Neural progenitor cell (in vitro differentiated cells): ENCODE measurements at regions not wholly inside any gene's neighbourhood (a gene's known extent, or its start where the extent isn't known, plus 50 kb on each side); places are given as distances from the start of the nearest gene placed in this dataset.

Experiments used
- DNase-seq: peaks from one replicate; pipeline ENCODE4 v3.0.0-alpha.2; 2016; ENCODE audit warnings: low spot score
- H2AFZ ChIP-seq: fragments of 200-600 bp; sonication (generic); replicated peaks from 2 replicates; pipeline ENCODE4 v1.6.1; 2016; ENCODE audit warnings: antibody characterized with exemption
- H3F3A ChIP-seq: fragments of 200-600 bp; sonication (generic); 2 replicates; pipeline ENCODE4 v1.6.1; 2016; ENCODE audit warnings: antibody characterized with exemption, low read depth
- H3K27ac ChIP-seq: fragments of 200-600 bp; sonication (generic); 2 replicates; pipeline ENCODE4 v1.5.1; 2016; ENCODE audit warnings: mild to moderate bottlenecking
- H3K27me3 ChIP-seq: fragments of 200-600 bp; sonication (generic); 2 replicates; pipeline ENCODE4 v1.6.1; 2016; ENCODE audit warnings: mild to moderate bottlenecking, moderate library complexity
- H3K36me3 ChIP-seq: fragments of 200-600 bp; sonication (generic); 2 replicates; pipeline ENCODE4 v1.5.1; 2016
- H3K4me1 ChIP-seq: fragments of 200-600 bp; sonication (generic); 2 replicates; pipeline ENCODE4 v1.6.1; 2016; ENCODE audit warnings: mixed run types
- H3K4me2 ChIP-seq: fragments of 200-600 bp; sonication (generic); 2 replicates; pipeline ENCODE4 v1.6.1; 2016
- H3K4me3 ChIP-seq: fragments of 200-600 bp; sonication (generic); 2 replicates; pipeline ENCODE4 v1.5.1; 2016
- H3K79me2 ChIP-seq: fragments of 200-600 bp; sonication (generic); 2 replicates; pipeline ENCODE4 v1.6.1; 2016; ENCODE audit warnings: low read depth
- H3K9ac ChIP-seq: fragments of 200-600 bp; sonication (generic); 2 replicates; pipeline ENCODE4 v1.6.1; 2016
- H3K9me3 ChIP-seq: fragments of 200-600 bp; sonication (generic); 2 replicates; pipeline ENCODE4 v1.5.1; 2016; ENCODE audit warnings: low read depth
- H4K20me1 ChIP-seq: fragments of 200-600 bp; sonication (generic); 2 replicates; pipeline ENCODE4 v1.6.1; 2016; ENCODE audit warnings: low read depth
- H3K27ac Mint-ChIP-seq: 3 replicates; pipeline ENCODE4 v1.8.0; 2021; ENCODE audit warnings: mixed read lengths
- H3K27me3 Mint-ChIP-seq: 2 replicates; pipeline ENCODE4 v1.8.0; 2022; ENCODE audit warnings: low read depth, mild to moderate bottlenecking, inconsistent platforms, moderate library complexity, mixed read lengths; ENCODE audit not compliant: insufficient read depth
- H3K36me3 Mint-ChIP-seq: 3 replicates; pipeline ENCODE4 v1.8.0; 2021; ENCODE audit warnings: mixed read lengths
- H3K4me1 Mint-ChIP-seq: 3 replicates; pipeline ENCODE4 v1.8.0; 2021; ENCODE audit warnings: mixed read lengths
- H3K4me3 Mint-ChIP-seq: 3 replicates; pipeline ENCODE4 v1.8.0; 2021; ENCODE audit warnings: mild to moderate bottlenecking, moderate library complexity, mixed read lengths
- H3K9me3 Mint-ChIP-seq: 3 replicates; pipeline ENCODE4 v1.8.0; 2020; ENCODE audit warnings: mixed read lengths
- CTCF ChIP-seq: fragments of 200-600 bp; sonication (generic); IDR thresholded peaks from 2 replicates; pipeline ENCODE4 v1.5.1; 2017; ENCODE audit warnings: antibody characterized with exemption, mild to moderate bottlenecking
- EZH2 ChIP-seq: fragments of 200-600 bp; sonication (generic); IDR thresholded peaks from 2 replicates; pipeline ENCODE4 v1.6.1; 2017; ENCODE audit warnings: antibody characterized with exemption, mild to moderate bottlenecking, moderate library complexity
- EZH2phosphoT487 ChIP-seq: fragments of 200-600 bp; sonication (generic); IDR thresholded peaks from 2 replicates; pipeline ENCODE4 v1.6.1; 2017; ENCODE audit warnings: antibody characterized with exemption

GRCh38 chr12:65755596-65755978 lies 68.7 kb upstream of the HMGA2 start:
- peaks cover 5% of the 10 kb centered on the region for H3K9me3 Mint-ChIP-seq
- Histone ChIP-seq H3K4me2 (no peak overlapping the region), H4K20me1 (no peaks in the 10 kb centered on the region), H2AFZ (no peak overlapping the region), H3F3A (no peaks in the 10 kb centered on the region), H3K4me3 (no peak overlapping the region), H3K9ac (no peak overlapping the region), H3K27ac (no peak overlapping the region), H3K27me3 (no peaks in the 10 kb centered on the region), H3K9me3 (no peaks in the 10 kb centered on the region), H3K79me2 (no peaks in the 10 kb centered on the region), H3K4me1 (no peaks in the 10 kb centered on the region), H3K36me3 (no peaks in the 10 kb centered on the region)
- H3K4me3 Mint-ChIP-seq = no peak overlapping the region
- H3K36me3 Mint-ChIP-seq = no peaks in the 10 kb centered on the region
- H3K4me1 Mint-ChIP-seq = peaks cover 4% of the 10 kb centered on the region
- DNase-seq = no peak
- peaks cover 7% of the 10 kb centered on the region for H3K27me3 Mint-ChIP-seq
- no peak overlapping the region for H3K27ac Mint-ChIP-seq
- TF ChIP-seq EZH2 (no peak), CTCF (no peak), EZH2phosphoT487 (no peak)

GRCh38 chr12:65756267-65756666 lies 68.0 kb upstream of the HMGA2 start:
- H3K4me1 ChIP-seq = no peaks in the 10 kb centered on the region
- no peak overlapping the region for H3K27ac ChIP-seq
- no peaks in the 10 kb centered on the region for H3K36me3 ChIP-seq
- no peaks in the 10 kb centered on the region for H3K36me3 Mint-ChIP-seq
- no peak overlapping the region for H2AFZ ChIP-seq
- H3K79me2 ChIP-seq = no peaks in the 10 kb centered on the region
- H3K4me1 Mint-ChIP-seq = peaks cover 4% of the 10 kb centered on the region
- no peaks in the 10 kb centered on the region for H3K9me3 ChIP-seq
- H3K4me3 Mint-ChIP-seq = no peak overlapping the region
- H3K27me3 Mint-ChIP-seq = peaks cover 6% of the 10 kb centered on the region
- no peaks in the 10 kb centered on the region for H3K27me3 ChIP-seq
- H3K9me3 Mint-ChIP-seq = peaks cover 5% of the 10 kb centered on the region
- no peak overlapping the region for H3K9ac ChIP-seq
- no peak overlapping the region for H3K4me3 ChIP-seq
- TF ChIP-seq EZH2phosphoT487 (no peak), CTCF (no peak), EZH2 (no peak)
- H3F3A ChIP-seq = no peaks in the 10 kb centered on the region
- no peaks in the 10 kb centered on the region for H4K20me1 ChIP-seq
- no peak for DNase-seq
- no peak overlapping the region for H3K27ac Mint-ChIP-seq
- H3K4me2 ChIP-seq = no peak overlapping the region

GRCh38 chr12:65756956-65757511 lies 67.2 kb upstream of the HMGA2 start:
- no peaks in the 10 kb centered on the region for H3F3A ChIP-seq
- no peaks in the 10 kb centered on the region for H3K36me3 ChIP-seq
- peaks cover 5% of the 10 kb centered on the region for H3K9me3 Mint-ChIP-seq
- no peaks in the 10 kb centered on the region for H3K36me3 Mint-ChIP-seq
- no peaks in the 10 kb centered on the region for H3K4me1 ChIP-seq
- H3K9me3 ChIP-seq = no peaks in the 10 kb centered on the region
- no peaks in the 10 kb centered on the region for H4K20me1 ChIP-seq
- no peak for TF ChIP-seq EZH2
- TF ChIP-seq EZH2phosphoT487 = no peak
- no peak for TF ChIP-seq CTCF
- H3K27ac ChIP-seq = no peak overlapping the region
- DNase-seq = no peak
- no peak overlapping the region for H3K4me3 ChIP-seq
- peaks cover 4% of the 10 kb centered on the region for H3K4me1 Mint-ChIP-seq
- H2AFZ ChIP-seq = no peak overlapping the region
- no peak overlapping the region for H3K4me3 Mint-ChIP-seq
- no peak overlapping the region for H3K4me2 ChIP-seq
- H3K27me3 ChIP-seq = no peaks in the 10 kb centered on the region
- H3K27ac Mint-ChIP-seq = no peak overlapping the region
- peaks cover 6% of the 10 kb centered on the region for H3K27me3 Mint-ChIP-seq
- no peak overlapping the region for H3K9ac ChIP-seq
- no peaks in the 10 kb centered on the region for H3K79me2 ChIP-seq
